DOHH2 (cell line): ENCODE measurements at regions not wholly inside any gene's neighbourhood (a gene's known extent, or its start where the extent isn't known, plus 50 kb on each side); places are given as distances from the start of the nearest gene placed in this dataset.

Experiments used
- EZH2phosphoT487 ChIP-seq: fragments of 200-600 bp; sonication (generic); IDR thresholded peaks from 2 replicates; pipeline ENCODE4 v1.6.1; 2017; ENCODE audit warnings: borderline replicate concordance, mild to moderate bottlenecking, antibody characterized with exemption, low read length, moderate library complexity, mixed read lengths
- TF ChIP-seq, protein P1 (sequence below): fragments of 200-600 bp; sonication (generic); IDR thresholded peaks from one replicate; pipeline ENCODE4 v1.5.1; 2014; ENCODE audit warnings: antibody characterized with exemption, mild to moderate bottlenecking, low read depth, low read length; ENCODE audit not compliant: poor library complexity, severe bottlenecking

DNA sequence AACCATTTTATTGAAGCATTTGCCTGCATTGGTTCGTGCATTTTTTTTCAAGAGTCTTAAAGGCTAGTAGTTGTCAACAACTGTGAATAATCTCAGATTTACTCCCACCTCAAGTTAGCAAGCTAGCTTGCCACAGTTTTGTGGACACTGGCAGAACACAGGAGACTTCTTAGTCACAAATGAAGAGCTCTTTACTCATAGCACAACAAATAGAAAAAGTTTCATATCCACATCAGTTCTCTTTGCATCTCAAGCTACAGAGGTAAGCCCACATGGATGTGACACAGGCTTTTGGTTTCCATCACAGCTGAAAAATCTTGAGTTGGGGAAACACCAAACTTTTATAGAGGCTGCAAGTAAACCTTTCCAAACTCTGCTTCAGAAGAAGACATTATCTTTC lies 2315.7 kb upstream of the TENM3 start:
- no peak for TF ChIP-seq EZH2phosphoT487
- TF ChIP-seq, protein P1, sequence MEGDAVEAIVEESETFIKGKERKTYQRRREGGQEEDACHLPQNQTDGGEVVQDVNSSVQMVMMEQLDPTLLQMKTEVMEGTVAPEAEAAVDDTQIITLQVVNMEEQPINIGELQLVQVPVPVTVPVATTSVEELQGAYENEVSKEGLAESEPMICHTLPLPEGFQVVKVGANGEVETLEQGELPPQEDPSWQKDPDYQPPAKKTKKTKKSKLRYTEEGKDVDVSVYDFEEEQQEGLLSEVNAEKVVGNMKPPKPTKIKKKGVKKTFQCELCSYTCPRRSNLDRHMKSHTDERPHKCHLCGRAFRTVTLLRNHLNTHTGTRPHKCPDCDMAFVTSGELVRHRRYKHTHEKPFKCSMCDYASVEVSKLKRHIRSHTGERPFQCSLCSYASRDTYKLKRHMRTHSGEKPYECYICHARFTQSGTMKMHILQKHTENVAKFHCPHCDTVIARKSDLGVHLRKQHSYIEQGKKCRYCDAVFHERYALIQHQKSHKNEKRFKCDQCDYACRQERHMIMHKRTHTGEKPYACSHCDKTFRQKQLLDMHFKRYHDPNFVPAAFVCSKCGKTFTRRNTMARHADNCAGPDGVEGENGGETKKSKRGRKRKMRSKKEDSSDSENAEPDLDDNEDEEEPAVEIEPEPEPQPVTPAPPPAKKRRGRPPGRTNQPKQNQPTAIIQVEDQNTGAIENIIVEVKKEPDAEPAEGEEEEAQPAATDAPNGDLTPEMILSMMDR, result no peak
